Loucy (cell line): ENCODE measurements at regions not wholly inside any gene's neighbourhood (a gene's known extent, or its start where the extent isn't known, plus 50 kb on each side); places are given as distances from the start of the nearest gene placed in this dataset.

Experiments
- H2AFZ ChIP-seq: fragments of 200-600 bp; sonication (generic); 2 replicates; pipeline ENCODE4 v1.6.0; 2016; ENCODE audit warnings: antibody characterized with exemption, mild to moderate bottlenecking, low read length, moderate library complexity
- H3F3A ChIP-seq: fragments of 200-600 bp; 2 replicates; pipeline ENCODE4 v1.6.0; 2016; ENCODE audit warnings: antibody characterized with exemption, low read depth, mild to moderate bottlenecking
- H3K27me3 ChIP-seq: fragments of 200-600 bp; sonication (generic); 2 replicates; pipeline ENCODE4 v1.6.1; 2014; ENCODE audit warnings: low read length, mild to moderate bottlenecking; ENCODE audit not compliant: insufficient read depth, poor library complexity, severe bottlenecking
- H3K36me3 ChIP-seq: fragments of 200-600 bp; sonication (generic); 2 replicates; pipeline ENCODE4 v1.6.1; 2016; ENCODE audit warnings: low read length; ENCODE audit not compliant: insufficient read depth
- H3K4me1 ChIP-seq: fragments of 200-600 bp; sonication (generic); 2 replicates; pipeline ENCODE4 v1.5.1; 2014; ENCODE audit warnings: low read length, mild to moderate bottlenecking; ENCODE audit not compliant: insufficient read depth, poor library complexity, severe bottlenecking
- H3K4me2 ChIP-seq: fragments of 200-600 bp; sonication (generic); 2 replicates; pipeline ENCODE4 v1.6.0; 2014; ENCODE audit warnings: antibody characterized with exemption, low read length, low read depth, mild to moderate bottlenecking; ENCODE audit not compliant: poor library complexity, severe bottlenecking
- H3K4me3 ChIP-seq: fragments of 200-600 bp; sonication (generic); 2 replicates; pipeline ENCODE4 v1.5.1; 2014; ENCODE audit warnings: low read length, mild to moderate bottlenecking, mixed read lengths; ENCODE audit not compliant: poor library complexity, severe bottlenecking
- H3K79me2 ChIP-seq: fragments of 200-600 bp; sonication (generic); 2 replicates; pipeline ENCODE4 v1.6.1; 2014; ENCODE audit warnings: low read length; ENCODE audit not compliant: insufficient read depth
- H3K9ac ChIP-seq: fragments of 200-600 bp; sonication (generic); 2 replicates; pipeline ENCODE4 v1.6.0; 2014; ENCODE audit warnings: mild to moderate bottlenecking, low read depth, low read length, moderate library complexity; ENCODE audit not compliant: poor library complexity, severe bottlenecking
- H3K9me2 ChIP-seq: fragments of 200-600 bp; sonication (generic); replicated peaks from 2 replicates; pipeline ENCODE4 v1.6.1; 2016; ENCODE audit warnings: low read depth, low read length, mixed read lengths
- H3K9me3 ChIP-seq: fragments of 200-600 bp; sonication (generic); 2 replicates; pipeline ENCODE4 v1.6.1; 2014; ENCODE audit warnings: mild to moderate bottlenecking, antibody characterized with exemption, low read length, low read depth; ENCODE audit not compliant: insufficient read depth
- H4K20me1 ChIP-seq: fragments of 200-600 bp; sonication (generic); 2 replicates; pipeline ENCODE4 v1.6.0; 2014; ENCODE audit warnings: antibody characterized with exemption, low read length, mild to moderate bottlenecking; ENCODE audit not compliant: insufficient read depth, poor library complexity, severe bottlenecking
- CTCF ChIP-seq: fragments of 200-600 bp; sonication (generic); conservative IDR thresholded peaks from 2 replicates; pipeline ENCODE4 v1.5.1; 2014; ENCODE audit warnings: mild to moderate bottlenecking, antibody characterized with exemption, low read length
- EZH2phosphoT487 ChIP-seq: fragments of 200-600 bp; IDR thresholded peaks from 2 replicates; pipeline ENCODE4 v1.6.1; 2018; ENCODE audit warnings: antibody characterized with exemption, mild to moderate bottlenecking, moderate library complexity, borderline replicate concordance

GRCh38 chr3:115537669-115538068, 85.6 kb upstream of the GAP43 start:
- no peak overlapping the region for H2AFZ ChIP-seq

DNA sequence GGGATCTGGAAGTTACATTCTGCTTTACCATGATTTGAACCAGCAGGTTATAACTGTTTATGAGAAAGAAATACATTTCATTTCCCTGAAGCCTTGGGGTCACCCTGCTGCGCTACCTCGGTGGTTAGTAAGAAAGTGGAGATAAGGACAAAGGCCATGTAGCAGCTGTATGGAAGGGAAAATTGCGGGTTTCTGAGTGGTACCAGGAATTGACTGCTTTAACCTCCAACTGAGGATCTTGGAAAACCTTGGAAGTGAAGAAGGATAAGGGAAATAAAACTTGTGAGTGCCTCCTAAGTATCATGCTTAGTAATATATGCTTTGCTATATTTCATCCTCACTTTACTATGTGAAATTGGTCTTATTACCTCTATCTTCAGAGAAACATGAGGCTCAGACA, 76.1 kb upstream of the GAP43 start:
- no peaks in the 10 kb centered on the region for H4K20me1 ChIP-seq
- no peaks in the 10 kb centered on the region for H3F3A ChIP-seq
- no peaks in the 10 kb centered on the region for H3K36me3 ChIP-seq
- no peak overlapping the region for H3K4me3 ChIP-seq
- H3K9ac ChIP-seq: no peak overlapping the region
- no peaks in the 10 kb centered on the region; the same call in 1 of the 2 replicates for H3K9me2 ChIP-seq
- no peaks in the 10 kb centered on the region for H3K4me1 ChIP-seq
- no peak overlapping the region for H3K4me2 ChIP-seq
- no peaks in the 10 kb centered on the region for H3K9me3 ChIP-seq
- TF ChIP-seq CTCF (no peak), EZH2phosphoT487 (no peak)
- H3K79me2 ChIP-seq: no peaks in the 10 kb centered on the region
- no peak overlapping the region for H2AFZ ChIP-seq
- no peaks in the 10 kb centered on the region for H3K27me3 ChIP-seq

More at GRCh38 chr3:115537669-115538068, 85.6 kb upstream of the GAP43 start:
- no peak overlapping the region for H3K4me3 ChIP-seq
- TF ChIP-seq CTCF (no peak), EZH2phosphoT487 (no peak)
- H3K9me3 ChIP-seq: no peaks in the 10 kb centered on the region
- no peaks in the 10 kb centered on the region for H4K20me1 ChIP-seq
- no peaks in the 10 kb centered on the region for H3K36me3 ChIP-seq
- H3K79me2 ChIP-seq: no peaks in the 10 kb centered on the region
- H3K9me2 ChIP-seq: no peaks in the 10 kb centered on the region; the same call in 1 of the 2 replicates
- no peaks in the 10 kb centered on the region for H3K27me3 ChIP-seq
- H3F3A ChIP-seq: no peaks in the 10 kb centered on the region
- no peaks in the 10 kb centered on the region for H3K4me1 ChIP-seq
- no peak overlapping the region for H3K4me2 ChIP-seq
- no peak overlapping the region for H3K9ac ChIP-seq

- Histone ChIP-seq H3K27me3 (no peaks in the 10 kb centered on the region), H2AFZ (no peak overlapping the region), H3K4me3 (no peak overlapping the region), H3K4me2 (no peak overlapping the region), H3K9me3 (no peaks in the 10 kb centered on the region), H3K36me3 (no peaks in the 10 kb centered on the region), H3K9me2 (no peaks in the 10 kb centered on the region), H3F3A (no peaks in the 10 kb centered on the region), H3K9ac (no peak overlapping the region), H4K20me1 (no peaks in the 10 kb centered on the region), H3K79me2 (no peaks in the 10 kb centered on the region), H3K4me1 (no peaks in the 10 kb centered on the region)
- TF ChIP-seq EZH2phosphoT487 (no peak), CTCF (no peak)
Observed at GRCh38 chr3:115548611-115549010, 74.7 kb upstream of the GAP43 start.
